Keratinocyte (primary cell): ENCODE measurements at regions not wholly inside any gene's neighbourhood (a gene's known extent, or its start where the extent isn't known, plus 50 kb on each side); places are given as distances from the start of the nearest gene placed in this dataset.

Experiments used
- EZH2 ChIP-seq: IDR thresholded peaks from one replicate; pipeline ENCODE4 v1.6.1; 2012; ENCODE audit warnings: inconsistent platforms, mild to moderate bottlenecking, low read length, moderate library complexity
- TF ChIP-seq, protein P1 (sequence below), 3 experiments: IDR thresholded peaks in 1 of 3; conservative IDR thresholded peaks in 1 of 3; optimal IDR thresholded peaks in 1 of 3; 2 replicates in 2 of 3; 3 replicates in 1 of 3; pipeline versions ENCODE3 to v1.5.1; 2011; ENCODE audit warnings: low read length in 3 of 3, mild to moderate bottlenecking in 3 of 3, moderate library complexity in 2 of 3, control low read depth in 1 of 3, inconsistent platforms in 1 of 3; ENCODE audit not compliant: insufficient read depth in 2 of 3; ENCODE audit errors: extremely low read depth in 1 of 3

DNA sequence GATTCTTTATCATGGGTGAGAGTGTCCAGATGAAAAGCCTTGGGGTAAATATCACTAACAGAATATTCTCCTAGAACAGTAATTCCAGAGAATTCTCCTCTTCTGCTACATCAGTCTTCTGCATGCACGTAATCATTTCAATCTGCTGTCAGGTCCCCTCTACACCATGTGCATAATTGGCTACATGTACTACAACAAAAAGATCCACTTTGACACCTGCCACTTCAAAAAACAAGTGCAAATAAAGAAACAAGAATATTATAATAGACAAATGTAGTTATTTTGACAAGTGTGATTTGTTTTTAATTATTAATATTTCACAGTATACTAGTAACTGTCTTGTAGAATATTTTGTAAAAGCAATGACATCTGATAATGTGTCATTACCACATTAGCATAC lies 154.2 kb downstream of the SAMD5 start:
- TF ChIP-seq, protein P1, sequence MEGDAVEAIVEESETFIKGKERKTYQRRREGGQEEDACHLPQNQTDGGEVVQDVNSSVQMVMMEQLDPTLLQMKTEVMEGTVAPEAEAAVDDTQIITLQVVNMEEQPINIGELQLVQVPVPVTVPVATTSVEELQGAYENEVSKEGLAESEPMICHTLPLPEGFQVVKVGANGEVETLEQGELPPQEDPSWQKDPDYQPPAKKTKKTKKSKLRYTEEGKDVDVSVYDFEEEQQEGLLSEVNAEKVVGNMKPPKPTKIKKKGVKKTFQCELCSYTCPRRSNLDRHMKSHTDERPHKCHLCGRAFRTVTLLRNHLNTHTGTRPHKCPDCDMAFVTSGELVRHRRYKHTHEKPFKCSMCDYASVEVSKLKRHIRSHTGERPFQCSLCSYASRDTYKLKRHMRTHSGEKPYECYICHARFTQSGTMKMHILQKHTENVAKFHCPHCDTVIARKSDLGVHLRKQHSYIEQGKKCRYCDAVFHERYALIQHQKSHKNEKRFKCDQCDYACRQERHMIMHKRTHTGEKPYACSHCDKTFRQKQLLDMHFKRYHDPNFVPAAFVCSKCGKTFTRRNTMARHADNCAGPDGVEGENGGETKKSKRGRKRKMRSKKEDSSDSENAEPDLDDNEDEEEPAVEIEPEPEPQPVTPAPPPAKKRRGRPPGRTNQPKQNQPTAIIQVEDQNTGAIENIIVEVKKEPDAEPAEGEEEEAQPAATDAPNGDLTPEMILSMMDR (optimal IDR thresholded peaks at IDR 0.05 in 1 of 3, IDR thresholded peaks at IDR 0.05 in 1 of 3, conservative IDR thresholded peaks at IDR 0.05 in 1 of 3; ENCODE audit: extremely low read depth in 1 of 3, insufficient read depth in 2 of 3, low read length in 3 of 3), result no peak
- no peak for TF ChIP-seq EZH2
